K562 (cell line): ENCODE measurements at regions not wholly inside any gene's neighbourhood (a gene's known extent, or its start where the extent isn't known, plus 50 kb on each side); places are given as distances from the start of the nearest gene placed in this dataset.

Experiments
- ATAC-seq: fragments of 200-7000 bp; cut with Tn5 transposase; 3 replicates; pipeline ENCODE4 v1.9.1; 2020; ENCODE audit warnings: moderate library complexity
- BruUV-seq: library from RNA; stranded (reverse); fragments of 400-500 nt; replicated peaks from 2 replicates; lab custom pipeline; 2021; lab: Mats Ljungman, UMichigan
- CTCF ChIA-PET: fragments of 300-600 bp; formaldehyde crosslinking; extraction: SDS; loops from one replicate; lab custom pipeline; 2021; ENCODE audit warnings: low intra/inter-chr PET ratio; lab: Yijun Ruan, JAX
- POLR2A ChIA-PET: fragments of 300-600, 350-650 bp; sonication (Branson Sonifier 250); formaldehyde crosslinking; extraction: SDS; loops from one replicate; lab custom pipeline; 2021; ENCODE audit warnings: antibody characterized with exemption, inconsistent platforms; lab: Yijun Ruan, JAX
- DNase-seq, 4 experiments: peaks; one replicate each; pipeline versions ENCODE4 v3.0.0 to v3.0.0-alpha.2; 2011 to 2018; ENCODE audit warnings: low spot score in 3 of 4, mixed read lengths in 3 of 4; ENCODE audit errors: extremely low read depth in 1 of 4
- FAIRE-seq: peaks from 2 replicates; lab custom pipeline; 2011; peaks lifted over from hg19 to GRCh38; lab: Jason Lieb, UNC
- H2AFZ ChIP-seq: 2 replicates; pipeline ENCODE4 v1.6.0; 2011; ENCODE audit warnings: low read depth, low read length, control low read depth, inconsistent platforms
- H3K27ac ChIP-seq: fragments of 200-600 bp; 3 replicates; pipeline ENCODE4 v1.8.0; 2011; ENCODE audit warnings: low read depth, mild to moderate bottlenecking, control low read depth, inconsistent platforms, low read length, moderate library complexity, mixed read lengths; ENCODE audit errors: extremely low read depth
- H3K27me3 ChIP-seq, 2 experiments: fragments of 300-600 bp in 1 of 2; 2 replicates in 1 of 2; 3 replicates in 1 of 2; pipeline versions ENCODE4 v1.6.0 to v1.8.0; 2011; ENCODE audit warnings: inconsistent platforms in 2 of 2, low read length in 2 of 2, mild to moderate bottlenecking in 1 of 2, mixed read lengths in 1 of 2, moderate library complexity in 1 of 2; ENCODE audit not compliant: control insufficient read depth in 2 of 2, insufficient read depth in 2 of 2
- H3K36me3 ChIP-seq: fragments of 300-600 bp; 3 replicates; pipeline ENCODE4 v1.8.0; 2011; ENCODE audit warnings: mild to moderate bottlenecking, low read length, inconsistent platforms; ENCODE audit not compliant: control insufficient read depth, insufficient read depth
- H3K4me1 ChIP-seq, 2 experiments: fragments of 200-600 bp in 1 of 2; replicated peaks in 1 of 2; 2 replicates in 1 of 2; 3 replicates in 1 of 2; pipeline versions ENCODE4 v1.5.1 to v1.8.0; 2011; ENCODE audit warnings: inconsistent platforms in 2 of 2, low read length in 2 of 2, mild to moderate bottlenecking in 1 of 2, mixed read lengths in 1 of 2, moderate library complexity in 1 of 2; ENCODE audit not compliant: control insufficient read depth in 2 of 2, insufficient read depth in 2 of 2
- H3K4me2 ChIP-seq: 2 replicates; pipeline ENCODE4 v1.6.1; 2011; ENCODE audit warnings: low read length, control low read depth, inconsistent platforms, mixed read lengths; ENCODE audit not compliant: insufficient read depth
- H3K4me3 ChIP-seq: fragments of 200-600 bp; sonication (generic), shearing (Covaris generic); 2 replicates; pipeline ENCODE4 v1.5.1; 2016; ENCODE audit warnings: control low read depth, inconsistent platforms
- H3K79me2 ChIP-seq: fragments of 200-600 bp; 3 replicates; pipeline ENCODE4 v1.8.0; 2011; ENCODE audit warnings: low read length, inconsistent platforms; ENCODE audit not compliant: control insufficient read depth, insufficient read depth
- H3K9ac ChIP-seq, 2 experiments: 2 replicates each; pipeline versions ENCODE4 v1.6.0 to v1.6.1; 2011; ENCODE audit warnings: low read depth in 2 of 2, low read length in 2 of 2, control low read depth in 1 of 2, inconsistent platforms in 1 of 2, mild to moderate bottlenecking in 1 of 2, mixed read lengths in 1 of 2; ENCODE audit not compliant: insufficient read depth in 1 of 2
- H3K9me1 ChIP-seq: one replicate; pipeline ENCODE4 v1.6.0; 2011; ENCODE audit warnings: inconsistent platforms, mild to moderate bottlenecking, low read length, moderate library complexity; ENCODE audit not compliant: control insufficient read depth, insufficient read depth
- H3K9me3 ChIP-seq: replicated peaks from 2 replicates; pipeline ENCODE4 v1.5.1; 2011; ENCODE audit warnings: low read depth, low read length, inconsistent platforms; ENCODE audit not compliant: control insufficient read depth, insufficient read depth
- H4K20me1 ChIP-seq: replicated peaks from 2 replicates; pipeline ENCODE4 v1.6.1; 2011; ENCODE audit warnings: low read length, inconsistent platforms, mixed read lengths; ENCODE audit not compliant: control insufficient read depth, insufficient read depth
- CBFA2T3 ChIP-seq: fragments of 450-650 bp; IDR thresholded peaks from 2 replicates; pipeline ENCODE4 v1.6.1; 2017
- CTBP1 ChIP-seq: fragments of 450-650 bp; IDR thresholded peaks from 2 replicates; pipeline ENCODE4 v1.6.1; 2016; ENCODE audit warnings: borderline replicate concordance
- ELF4 ChIP-seq: fragments of 450-650 bp; formaldehyde crosslinking; IDR thresholded peaks from 2 replicates; pipeline ENCODE4 v1.4.0; 2022; ENCODE audit warnings: missing genetic modification characterization
- HCFC1 ChIP-seq: IDR thresholded peaks from 2 replicates; pipeline ENCODE4 v1.6.1; 2012; ENCODE audit warnings: low read depth, low read length, improper control_type of control experiment
- IFI16 ChIP-seq: fragments of 250-450 bp; sonication (Bioruptor Pico); IDR thresholded peaks from 2 replicates; pipeline ENCODE4 v2.1.2; 2022; ENCODE audit warnings: mild to moderate bottlenecking, inconsistent platforms
- MCM5 ChIP-seq: fragments of 450-650 bp; IDR thresholded peaks from 2 replicates; pipeline ENCODE4 v1.6.1; 2016; ENCODE audit warnings: low read depth
- PCBP2 ChIP-seq: fragments of 200-400 bp; formaldehyde crosslinking; IDR thresholded peaks from 2 replicates; pipeline ENCODE4 v1.6.1; 2018; ENCODE audit warnings: low read length, low read depth, mild to moderate bottlenecking, moderate library complexity; ENCODE audit not compliant: poor library complexity, severe bottlenecking
- RHOXF2B ChIP-seq: fragments of 250-450 bp; sonication (Bioruptor Pico); conservative IDR thresholded peaks from 2 replicates; pipeline ENCODE4 v1.5.1; 2021
- SMAD1 ChIP-seq: fragments of 150-350 bp; IDR thresholded peaks from 2 replicates; pipeline ENCODE4 v1.6.1; 2014; ENCODE audit warnings: low read length, low read depth; ENCODE audit not compliant: partially characterized antibody
- TAF15 ChIP-seq: fragments of 200-400 bp; formaldehyde crosslinking; IDR thresholded peaks from 2 replicates; pipeline ENCODE4 v1.6.1; 2017; ENCODE audit warnings: mild to moderate bottlenecking, low read depth, low read length, moderate library complexity
- ZNF589 ChIP-seq: fragments of 200-800 bp; sonication (Bioruptor generic); IDR thresholded peaks from 2 replicates; pipeline ENCODE4 v1.6.1; 2016; ENCODE audit warnings: low read depth, missing genetic modification characterization, missing compliant biosample characterization
- WGBS: fragments of 100-300 bp; shearing (Covaris generic); methylation state at CpG from one replicate; pipeline ENCODE4 v1.1.6; 2016; ENCODE audit warnings: low coverage, mixed read lengths; ENCODE audit not compliant: insufficient coverage; ENCODE audit errors: missing lambda C conversion rate; 5-methylcytosine and 5-hydroxymethylcytosine counted together
- in situ Hi-C: fragments of 300-500 bp; cut with MboI; formaldehyde crosslinking; loops from 4 replicates; pipeline ENCODE4 v1.15.0; 2018; ENCODE audit warnings: inconsistent platforms, mixed read lengths
- intact Hi-C: fragments of 100-400 bp; cut with micrococcal nuclease; formaldehyde crosslinking; loops from 2 replicates; pipeline ENCODE4 v1.14.2; 2022
- TF ChIP-seq, protein P1 (sequence below): fragments of 450-650 bp; IDR thresholded peaks from 2 replicates; pipeline ENCODE4 v1.6.1; 2016; ENCODE audit warnings: mild to moderate bottlenecking, moderate library complexity

DNA sequence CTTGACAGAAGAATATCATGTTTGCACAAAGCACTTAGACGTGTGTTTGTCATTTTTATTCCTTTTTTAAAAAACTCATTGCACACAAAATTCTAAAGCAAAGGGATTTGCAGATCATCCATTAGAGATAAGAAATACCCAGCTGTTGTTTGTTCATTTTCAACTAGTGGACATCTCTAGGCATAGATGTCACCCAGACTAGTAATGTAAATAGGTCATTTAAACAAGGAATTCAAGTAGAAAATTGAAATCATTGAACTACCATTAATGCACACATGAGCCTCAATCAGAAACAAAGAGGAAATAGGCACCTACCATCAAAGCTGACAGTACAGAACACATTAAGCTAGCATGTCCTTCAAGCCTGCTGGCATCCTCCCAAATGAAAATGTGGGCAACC lies 107.3 kb downstream of the OR2K2 start:
- CTCF ChIA-PET: no interaction called here
- H3K4me3 ChIP-seq: no peak overlapping the region
- no peaks in the 10 kb centered on the region for H4K20me1 ChIP-seq
- H3K27me3 ChIP-seq: no peaks in the 10 kb centered on the region
- intact Hi-C loops (no loop called here), in situ Hi-C loops (no loop called here)
- ATAC-seq: no peak
- WGBS: 0% methylated on average over 1 of the region's 1 CpG
- H3K9ac ChIP-seq: no peak overlapping the region
- FAIRE-seq: no peak
- no TSS peak for BruUV-seq
- H3K4me2 ChIP-seq: no peak overlapping the region
- H3K9me1 ChIP-seq: no peaks in the 10 kb centered on the region
- no peak overlapping the region for H3K27ac ChIP-seq
- no peak for DNase-seq
- H3K79me2 ChIP-seq: no peaks in the 10 kb centered on the region
- H3K9me3 ChIP-seq: no peaks in the 10 kb centered on the region; the same call in 1 of the 2 replicates
- no peak overlapping the region for H2AFZ ChIP-seq
- no peaks in the 10 kb centered on the region for H3K4me1 ChIP-seq
- no peaks in the 10 kb centered on the region for H3K36me3 ChIP-seq
- POLR2A ChIA-PET: no interaction called here
- no peak for TF ChIP-seq ZNF589 (CRISPR knock-in tag)
- TF ChIP-seq CBFA2T3: no peak
- TF ChIP-seq, protein P1, sequence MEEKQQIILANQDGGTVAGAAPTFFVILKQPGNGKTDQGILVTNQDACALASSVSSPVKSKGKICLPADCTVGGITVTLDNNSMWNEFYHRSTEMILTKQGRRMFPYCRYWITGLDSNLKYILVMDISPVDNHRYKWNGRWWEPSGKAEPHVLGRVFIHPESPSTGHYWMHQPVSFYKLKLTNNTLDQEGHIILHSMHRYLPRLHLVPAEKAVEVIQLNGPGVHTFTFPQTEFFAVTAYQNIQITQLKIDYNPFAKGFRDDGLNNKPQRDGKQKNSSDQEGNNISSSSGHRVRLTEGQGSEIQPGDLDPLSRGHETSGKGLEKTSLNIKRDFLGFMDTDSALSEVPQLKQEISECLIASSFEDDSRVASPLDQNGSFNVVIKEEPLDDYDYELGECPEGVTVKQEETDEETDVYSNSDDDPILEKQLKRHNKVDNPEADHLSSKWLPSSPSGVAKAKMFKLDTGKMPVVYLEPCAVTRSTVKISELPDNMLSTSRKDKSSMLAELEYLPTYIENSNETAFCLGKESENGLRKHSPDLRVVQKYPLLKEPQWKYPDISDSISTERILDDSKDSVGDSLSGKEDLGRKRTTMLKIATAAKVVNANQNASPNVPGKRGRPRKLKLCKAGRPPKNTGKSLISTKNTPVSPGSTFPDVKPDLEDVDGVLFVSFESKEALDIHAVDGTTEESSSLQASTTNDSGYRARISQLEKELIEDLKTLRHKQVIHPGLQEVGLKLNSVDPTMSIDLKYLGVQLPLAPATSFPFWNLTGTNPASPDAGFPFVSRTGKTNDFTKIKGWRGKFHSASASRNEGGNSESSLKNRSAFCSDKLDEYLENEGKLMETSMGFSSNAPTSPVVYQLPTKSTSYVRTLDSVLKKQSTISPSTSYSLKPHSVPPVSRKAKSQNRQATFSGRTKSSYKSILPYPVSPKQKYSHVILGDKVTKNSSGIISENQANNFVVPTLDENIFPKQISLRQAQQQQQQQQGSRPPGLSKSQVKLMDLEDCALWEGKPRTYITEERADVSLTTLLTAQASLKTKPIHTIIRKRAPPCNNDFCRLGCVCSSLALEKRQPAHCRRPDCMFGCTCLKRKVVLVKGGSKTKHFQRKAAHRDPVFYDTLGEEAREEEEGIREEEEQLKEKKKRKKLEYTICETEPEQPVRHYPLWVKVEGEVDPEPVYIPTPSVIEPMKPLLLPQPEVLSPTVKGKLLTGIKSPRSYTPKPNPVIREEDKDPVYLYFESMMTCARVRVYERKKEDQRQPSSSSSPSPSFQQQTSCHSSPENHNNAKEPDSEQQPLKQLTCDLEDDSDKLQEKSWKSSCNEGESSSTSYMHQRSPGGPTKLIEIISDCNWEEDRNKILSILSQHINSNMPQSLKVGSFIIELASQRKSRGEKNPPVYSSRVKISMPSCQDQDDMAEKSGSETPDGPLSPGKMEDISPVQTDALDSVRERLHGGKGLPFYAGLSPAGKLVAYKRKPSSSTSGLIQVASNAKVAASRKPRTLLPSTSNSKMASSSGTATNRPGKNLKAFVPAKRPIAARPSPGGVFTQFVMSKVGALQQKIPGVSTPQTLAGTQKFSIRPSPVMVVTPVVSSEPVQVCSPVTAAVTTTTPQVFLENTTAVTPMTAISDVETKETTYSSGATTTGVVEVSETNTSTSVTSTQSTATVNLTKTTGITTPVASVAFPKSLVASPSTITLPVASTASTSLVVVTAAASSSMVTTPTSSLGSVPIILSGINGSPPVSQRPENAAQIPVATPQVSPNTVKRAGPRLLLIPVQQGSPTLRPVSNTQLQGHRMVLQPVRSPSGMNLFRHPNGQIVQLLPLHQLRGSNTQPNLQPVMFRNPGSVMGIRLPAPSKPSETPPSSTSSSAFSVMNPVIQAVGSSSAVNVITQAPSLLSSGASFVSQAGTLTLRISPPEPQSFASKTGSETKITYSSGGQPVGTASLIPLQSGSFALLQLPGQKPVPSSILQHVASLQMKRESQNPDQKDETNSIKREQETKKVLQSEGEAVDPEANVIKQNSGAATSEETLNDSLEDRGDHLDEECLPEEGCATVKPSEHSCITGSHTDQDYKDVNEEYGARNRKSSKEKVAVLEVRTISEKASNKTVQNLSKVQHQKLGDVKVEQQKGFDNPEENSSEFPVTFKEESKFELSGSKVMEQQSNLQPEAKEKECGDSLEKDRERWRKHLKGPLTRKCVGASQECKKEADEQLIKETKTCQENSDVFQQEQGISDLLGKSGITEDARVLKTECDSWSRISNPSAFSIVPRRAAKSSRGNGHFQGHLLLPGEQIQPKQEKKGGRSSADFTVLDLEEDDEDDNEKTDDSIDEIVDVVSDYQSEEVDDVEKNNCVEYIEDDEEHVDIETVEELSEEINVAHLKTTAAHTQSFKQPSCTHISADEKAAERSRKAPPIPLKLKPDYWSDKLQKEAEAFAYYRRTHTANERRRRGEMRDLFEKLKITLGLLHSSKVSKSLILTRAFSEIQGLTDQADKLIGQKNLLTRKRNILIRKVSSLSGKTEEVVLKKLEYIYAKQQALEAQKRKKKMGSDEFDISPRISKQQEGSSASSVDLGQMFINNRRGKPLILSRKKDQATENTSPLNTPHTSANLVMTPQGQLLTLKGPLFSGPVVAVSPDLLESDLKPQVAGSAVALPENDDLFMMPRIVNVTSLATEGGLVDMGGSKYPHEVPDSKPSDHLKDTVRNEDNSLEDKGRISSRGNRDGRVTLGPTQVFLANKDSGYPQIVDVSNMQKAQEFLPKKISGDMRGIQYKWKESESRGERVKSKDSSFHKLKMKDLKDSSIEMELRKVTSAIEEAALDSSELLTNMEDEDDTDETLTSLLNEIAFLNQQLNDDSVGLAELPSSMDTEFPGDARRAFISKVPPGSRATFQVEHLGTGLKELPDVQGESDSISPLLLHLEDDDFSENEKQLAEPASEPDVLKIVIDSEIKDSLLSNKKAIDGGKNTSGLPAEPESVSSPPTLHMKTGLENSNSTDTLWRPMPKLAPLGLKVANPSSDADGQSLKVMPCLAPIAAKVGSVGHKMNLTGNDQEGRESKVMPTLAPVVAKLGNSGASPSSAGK: no peak
- no peak for TF ChIP-seq TAF15
- no peak for TF ChIP-seq SMAD1
- no peak for TF ChIP-seq RHOXF2B (CRISPR knock-in tag)
- no peak for TF ChIP-seq IFI16 (CRISPR knock-in tag)
- TF ChIP-seq CTBP1: no peak
- no peak for TF ChIP-seq PCBP2
- TF ChIP-seq HCFC1: no peak
- TF ChIP-seq ELF4 (CRISPR knock-in tag): no peak
- TF ChIP-seq MCM5: no peak
